Pancreas (tissue), 10 donors: ENCODE measurements at regions not wholly inside any gene's neighbourhood (a gene's known extent, or its start where the extent isn't known, plus 50 kb on each side); places are given as distances from the start of the nearest gene placed in this dataset.

Experiments
- ATAC-seq, 4 donors: fragments of 200-7000 bp; cut with Tn5 transposase; one replicate each; pipeline versions ENCODE4 v1.8.0 to v1.9.1; 2020; ENCODE audit warnings: mild to moderate bottlenecking in 4 of 4, moderate library complexity in 4 of 4
- DNase-seq, 6 donors: peaks; one replicate each; pipeline ENCODE4 v3.0.0-alpha.2; 2020
- FAIRE-seq: peaks from 2 replicates; lab custom pipeline; 2012; peaks lifted over from hg19 to GRCh38; lab: Jason Lieb, UNC
- H3K27ac ChIP-seq, 4 donors: fragments of 200-600 bp; sonication (generic); 1 replicate in 3 of 4; 2 replicates in 1 of 4; pipeline versions ENCODE4 v1.5.0 to v1.8.0; 2020
- H3K27me3 ChIP-seq, 4 donors: fragments of 200-600 bp; one replicate each; pipeline ENCODE4 v1.8.0; 2021
- H3K36me3 ChIP-seq, 3 donors: fragments of 200-600 bp; sonication (generic) in 1 of 3; one replicate each; pipeline versions ENCODE4 v1.5.0 to v1.8.0; 2020 to 2021
- H3K4me1 ChIP-seq, 3 donors: fragments of 200-600 bp; one replicate each; pipeline ENCODE4 v1.8.0; 2021
- H3K4me3 ChIP-seq, 4 donors: fragments of 200-600 bp; sonication (generic) in 2 of 4; one replicate each; pipeline versions ENCODE4 v1.5.0 to v1.8.0; 2020 to 2021
- H3K9me3 ChIP-seq, 4 donors: fragments of 200-600 bp; one replicate each; pipeline ENCODE4 v1.8.0; 2021
- CTCF ChIP-seq, 4 donors: fragments of 200-600 bp; sonication (generic) in 3 of 4; IDR thresholded peaks; one replicate each; pipeline versions ENCODE4 v1.5.0 to v1.8.0; 2021; ENCODE audit warnings: antibody characterized with exemption in 4 of 4
- WGBS, 2 donors: extraction: QIAGEN DNeasy Blood & Tissue Kit; methylation state at CpG; one replicate each; pipeline ENCODE4 v1.1.7; 2013; 5-methylcytosine and 5-hydroxymethylcytosine counted together
- intact Hi-C, 3 donors: fragments of 100-400 bp; cut with DNase I; formaldehyde crosslinking; loops; one replicate each; pipeline versions ENCODE4 v1.11.1 to v1.14.2; 2022
- donor health status: healthy with polysubstance abuse.
- donor health status: DM: no; HTN: no; CAD: no; lungs with moderate emphysema.
- donor health status: DM: no; HTN: no; CAD: no.
- donor health status: control.
- donor health status: control.
- donor health status: Bipolar disorder and iron deficiency.
- donor health status: DM: yes; HTN: yes; CAD: no.
- donor health status: DM: no; HTN: no; CAD: no.
- donor health status: DM: no; HTN: no; CAD: no.
- donor health status: DM: yes; HTN: yes; CAD: no.

GRCh38 chr18:1053331-1054315 is 149.0 kb downstream of the ADCYAP1 start:
- no peak overlapping the region for H3K27ac ChIP-seq
- no peaks in the 10 kb centered on the region for H3K9me3 ChIP-seq
- DNase-seq, result no peak
- no peaks in the 10 kb centered on the region for H3K27me3 ChIP-seq
- H3K4me1 ChIP-seq, result no peaks in the 10 kb centered on the region
- TF ChIP-seq CTCF (IDR thresholded peaks at IDR 0.05), result no peak
- no peak for ATAC-seq
- FAIRE-seq, result no peak
- WGBS, 2 donors, result 44 to 56% methylated on average over 5 of the region's 5 CpGs
- intact Hi-C loops, result no loop called here
- no peak overlapping the region for H3K4me3 ChIP-seq
- no peaks in the 10 kb centered on the region for H3K36me3 ChIP-seq

GRCh38 chr18:1056404-1056803 is 151.7 kb downstream of the ADCYAP1 start:
- no peaks in the 10 kb centered on the region for H3K27me3 ChIP-seq
- no peak for ATAC-seq
- no peaks in the 10 kb centered on the region for H3K4me1 ChIP-seq
- H3K9me3 ChIP-seq, result no peaks in the 10 kb centered on the region
- no peak for TF ChIP-seq CTCF (IDR thresholded peaks at IDR 0.05)
- no peak for DNase-seq
- no peak overlapping the region for H3K27ac ChIP-seq
- no peak overlapping the region for H3K4me3 ChIP-seq
- H3K36me3 ChIP-seq, result no peaks in the 10 kb centered on the region
- intact Hi-C loops, result no loop called here
- WGBS, 2 donors, result 71 to 81% methylated on average over 2 of the region's 2 CpGs
- FAIRE-seq, result no peak

GRCh38 chr18:1057367-1057766 is 152.7 kb downstream of the ADCYAP1 start:
- intact Hi-C loops, result no loop called here
- ATAC-seq (no peak), FAIRE-seq (no peak)

GRCh38 chr18:1062588-1062987 is 157.9 kb downstream of the ADCYAP1 start:
- Histone ChIP-seq H3K9me3 (no peaks in the 10 kb centered on the region), H3K27ac (no peak overlapping the region), H3K4me1 (no peaks in the 10 kb centered on the region), H3K27me3 (no peaks in the 10 kb centered on the region), H3K36me3 (no peaks in the 10 kb centered on the region), H3K4me3 (no peak overlapping the region)
- 62 to 69% methylated on average over 2 of the region's 2 CpGs for WGBS, 2 donors
- intact Hi-C loops, result no loop called here
- FAIRE-seq (no peak), ATAC-seq (no peak), DNase-seq (no peak)
- TF ChIP-seq CTCF (IDR thresholded peaks at IDR 0.05), result no peak

More at GRCh38 chr18:1057367-1057766, 152.7 kb downstream of the ADCYAP1 start:
- no peaks in the 10 kb centered on the region for H3K9me3 ChIP-seq
- no peak for TF ChIP-seq CTCF (IDR thresholded peaks at IDR 0.05)
- 69 to 73% methylated on average over 3 of the region's 3 CpGs for WGBS, 2 donors
- no peaks in the 10 kb centered on the region for H3K4me1 ChIP-seq
- no peak for DNase-seq
- H3K27ac ChIP-seq, result no peak overlapping the region
- H3K36me3 ChIP-seq, result no peaks in the 10 kb centered on the region
- H3K4me3 ChIP-seq, result no peak overlapping the region
- H3K27me3 ChIP-seq, result no peaks in the 10 kb centered on the region

- H3K27ac ChIP-seq, result no peak overlapping the region
- no peaks in the 10 kb centered on the region for H3K27me3 ChIP-seq
- no peak overlapping the region for H3K4me3 ChIP-seq
- DNase-seq (no peak), FAIRE-seq (no peak), ATAC-seq (peak in 2 of 4 donors; percentile 80 to 87)
- TF ChIP-seq CTCF (IDR thresholded peaks at IDR 0.05), result no peak
- no peaks in the 10 kb centered on the region for H3K9me3 ChIP-seq
- H3K4me1 ChIP-seq, result no peaks in the 10 kb centered on the region
- H3K36me3 ChIP-seq, result no peaks in the 10 kb centered on the region
- 14 to 21% methylated on average over 3 of the region's 3 CpGs for WGBS, 2 donors
- intact Hi-C loops, result no loop called here
Measured at GRCh38 chr18:1075322-1075721, 170.7 kb downstream of the ADCYAP1 start.
